Neural cell (in vitro differentiated cells): ENCODE measurements at regions not wholly inside any gene's neighbourhood (a gene's known extent, or its start where the extent isn't known, plus 50 kb on each side); places are given as distances from the start of the nearest gene placed in this dataset.

Experiments
- CTCF ChIP-seq: fragments of 450-650 bp; IDR thresholded peaks from 2 replicates; pipeline ENCODE4 v1.5.1; 2014; ENCODE audit warnings: antibody characterized with exemption, mild to moderate bottlenecking, moderate library complexity; ENCODE audit not compliant: poor library complexity, severe bottlenecking
- EP300 ChIP-seq: fragments of 450-650 bp; conservative IDR thresholded peaks from 2 replicates; pipeline ENCODE4 v1.6.1; 2014; ENCODE audit warnings: antibody characterized with exemption, mild to moderate bottlenecking, moderate library complexity; ENCODE audit not compliant: poor library complexity, severe bottlenecking
- EZH2 ChIP-seq: fragments of 200-600, 300-800 bp; shearing (Covaris generic), sonication (generic); IDR thresholded peaks from 2 replicates; pipeline ENCODE4 v1.6.1; 2014; ENCODE audit warnings: antibody characterized with exemption, low read length, borderline replicate concordance, mild to moderate bottlenecking; ENCODE audit not compliant: insufficient read depth, poor library complexity, severe bottlenecking
- MXI1 ChIP-seq: fragments of 450-650 bp; conservative IDR thresholded peaks from 2 replicates; pipeline ENCODE4 v1.6.1; 2014; ENCODE audit warnings: antibody characterized with exemption, mild to moderate bottlenecking; ENCODE audit not compliant: poor library complexity, severe bottlenecking
- POLR2AphosphoS5 ChIP-seq: IDR thresholded peaks from 2 replicates; pipeline ENCODE4 v1.6.1; 2012
- RAD21 ChIP-seq: fragments of 450-650 bp; conservative IDR thresholded peaks from 2 replicates; pipeline ENCODE4 v1.6.1; 2014; ENCODE audit warnings: antibody characterized with exemption, mild to moderate bottlenecking, moderate library complexity
- REST ChIP-seq: IDR thresholded peaks from 2 replicates; pipeline ENCODE4 v1.6.1; 2012; ENCODE audit warnings: borderline replicate concordance
- TAF1 ChIP-seq: IDR thresholded peaks from 2 replicates; pipeline ENCODE4 v1.6.1; 2012; ENCODE audit warnings: low read depth

- TF ChIP-seq POLR2AphosphoS5 (no peak), CTCF (no peak), RAD21 (no peak), EZH2 (no peak), TAF1 (no peak), MXI1 (no peak), EP300 (no peak), REST (no peak)
These were observed 449.9 kb upstream of the NAALADL2 start for GRCh38 chr3:174409086-174409743.
